H1 (cell line): ENCODE measurements at regions not wholly inside any gene's neighbourhood (a gene's known extent, or its start where the extent isn't known, plus 50 kb on each side); places are given as distances from the start of the nearest gene placed in this dataset.

Source experiments
- CTCF ChIA-PET: fragments of 300-600 bp; sonication (Branson Sonifier 250); formaldehyde crosslinking; loops from one replicate; lab custom pipeline; 2021; ENCODE audit not compliant: partially characterized antibody; lab: Charles Lee
- POLR2A ChIA-PET: fragments of 300-600 bp; sonication (Branson Sonifier 250); formaldehyde crosslinking; loops from one replicate; lab custom pipeline; 2021; ENCODE audit warnings: inconsistent platforms; ENCODE audit not compliant: partially characterized antibody; lab: Charles Lee
- DNase-seq, 2 experiments: peaks; one replicate each; pipeline versions ENCODE4 v3.0.0 to v3.0.0-alpha.2; 2010 to 2022; ENCODE audit warnings: low spot score in 2 of 2, low read depth in 1 of 2, mixed read lengths in 1 of 2
- FAIRE-seq: peaks from 2 replicates; lab custom pipeline; 2011; peaks lifted over from hg19 to GRCh38; lab: Jason Lieb, UNC
- H2AFZ ChIP-seq: 2 replicates; pipeline ENCODE4 v1.8.1; 2012; ENCODE audit warnings: low read length, inconsistent platforms
- H2AK5ac ChIP-seq: 2 replicates; pipeline ENCODE4 v1.6.1; 2013; ENCODE audit warnings: low read depth, low read length
- H2BK120ac ChIP-seq: replicated peaks from 2 replicates; pipeline ENCODE3; 2013; ENCODE audit warnings: low read depth, low read length, inconsistent platforms
- H2BK12ac ChIP-seq: 2 replicates; pipeline ENCODE4 v1.6.1; 2013; ENCODE audit warnings: low read depth, low read length
- H2BK15ac ChIP-seq: 2 replicates; pipeline ENCODE4 v1.6.1; 2013; ENCODE audit warnings: low read length
- H2BK20ac ChIP-seq: 2 replicates; pipeline ENCODE4 v1.6.1; 2013; ENCODE audit warnings: low read length
- H2BK5ac ChIP-seq: 2 replicates; pipeline ENCODE4 v1.6.1; 2013; ENCODE audit warnings: low read depth, low read length
- H3K14ac ChIP-seq: 2 replicates; pipeline ENCODE4 v1.6.1; 2013; ENCODE audit warnings: inconsistent platforms; ENCODE audit not compliant: insufficient read length
- H3K18ac ChIP-seq: 2 replicates; pipeline ENCODE4 v1.6.1; 2013; ENCODE audit warnings: low read length; ENCODE audit errors: extremely low read depth
- H3K23ac ChIP-seq: 2 replicates; pipeline ENCODE4 v1.6.1; 2013; ENCODE audit warnings: inconsistent platforms; ENCODE audit not compliant: insufficient read length
- H3K23me2 ChIP-seq: 2 replicates; pipeline ENCODE4 v1.6.1; 2013; ENCODE audit warnings: low read depth, low read length
- H3K27ac ChIP-seq: 2 replicates; pipeline ENCODE4 v1.6.1; 2011; ENCODE audit warnings: low read depth, low read length, inconsistent platforms
- H3K27me3 ChIP-seq, 4 experiments: replicated peaks in 1 of 4; 1 replicate in 1 of 4; 2 replicates in 3 of 4; pipeline versions ENCODE4 v1.6.1 to v1.8.1; 2011 to 2013; ENCODE audit warnings: low read length in 3 of 4, mild to moderate bottlenecking in 3 of 4, inconsistent platforms in 2 of 4, mixed read lengths in 2 of 4, moderate library complexity in 1 of 4; ENCODE audit not compliant: control insufficient read depth in 3 of 4, insufficient read depth in 3 of 4; ENCODE audit errors: extremely low read depth in 1 of 4
- H3K36me3 ChIP-seq, 4 experiments: 2 replicates each; pipeline versions ENCODE4 v1.6.1 to v1.8.1; 2011 to 2013; ENCODE audit warnings: mild to moderate bottlenecking in 4 of 4, low read length in 3 of 4, moderate library complexity in 2 of 4, control low read depth in 1 of 4, inconsistent platforms in 1 of 4; ENCODE audit not compliant: insufficient read depth in 4 of 4, control insufficient read depth in 2 of 4
- H3K4ac ChIP-seq: replicated peaks from 2 replicates; pipeline ENCODE3; 2013; ENCODE audit warnings: low read length, low read depth, mixed read lengths, inconsistent platforms; ENCODE audit not compliant: insufficient read length
- H3K4me1 ChIP-seq, 4 experiments: replicated peaks in 1 of 4; 1 replicate in 1 of 4; 2 replicates in 3 of 4; pipeline versions ENCODE4 v1.6.1 to v1.8.1; 2011 to 2013; ENCODE audit warnings: low read length in 3 of 4, inconsistent platforms in 2 of 4, mixed read lengths in 1 of 4; ENCODE audit not compliant: insufficient read depth in 4 of 4, control insufficient read depth in 3 of 4
- H3K4me2 ChIP-seq, 2 experiments: 2 replicates each; pipeline versions ENCODE4 v1.6.1 to v1.8.1; 2011 to 2013; ENCODE audit warnings: low read depth in 2 of 2, low read length in 2 of 2, control low read depth in 1 of 2, inconsistent platforms in 1 of 2, mild to moderate bottlenecking in 1 of 2; ENCODE audit not compliant: insufficient read depth in 1 of 2
- H3K4me3 ChIP-seq, 4 experiments: fragments of 200-600, 300-600 bp in 1 of 4; sonication (generic), shearing (Covaris generic), sonication (Bioruptor Twin) in 1 of 4; 2 replicates each; pipeline versions ENCODE4 v1.5.1 to v1.8.1; 2011 to 2016; ENCODE audit warnings: low read length in 4 of 4, low read depth in 3 of 4, control low read depth in 2 of 4, inconsistent platforms in 2 of 4, mild to moderate bottlenecking in 2 of 4, mixed read lengths in 1 of 4, moderate library complexity in 1 of 4; ENCODE audit not compliant: insufficient read depth in 2 of 4; ENCODE audit errors: extremely low read depth in 1 of 4
- H3K56ac ChIP-seq: replicated peaks from 2 replicates; pipeline ENCODE3; 2013; ENCODE audit warnings: low read depth, mild to moderate bottlenecking, mixed read lengths, low read length, inconsistent platforms; ENCODE audit not compliant: insufficient read length
- H3K79me1 ChIP-seq: 2 replicates; pipeline ENCODE4 v1.6.1; 2013; ENCODE audit warnings: low read depth, low read length, control low read depth
- H3K79me2 ChIP-seq, 2 experiments: 2 replicates each; pipeline versions ENCODE4 v1.6.1 to v1.8.1; 2012 to 2013; ENCODE audit warnings: low read length in 2 of 2, mild to moderate bottlenecking in 2 of 2, inconsistent platforms in 1 of 2; ENCODE audit not compliant: insufficient read depth in 2 of 2, control insufficient read depth in 1 of 2
- H3K9ac ChIP-seq, 4 experiments: replicated peaks in 1 of 4; 1 replicate in 1 of 4; 2 replicates in 3 of 4; pipeline versions ENCODE4 v1.6.1 to v1.8.1; 2011 to 2013; ENCODE audit warnings: low read depth in 3 of 4, low read length in 3 of 4, control low read depth in 2 of 4, mild to moderate bottlenecking in 2 of 4, moderate library complexity in 2 of 4, inconsistent platforms in 1 of 4; ENCODE audit errors: extremely low read depth in 1 of 4
- H3K9me3 ChIP-seq, 2 experiments: 2 replicates each; pipeline versions ENCODE4 v1.6.1 to v1.8.1; 2012 to 2013; ENCODE audit warnings: mild to moderate bottlenecking in 2 of 2, moderate library complexity in 2 of 2, control low read depth in 1 of 2, inconsistent platforms in 1 of 2, low read depth in 1 of 2, low read length in 1 of 2, mixed read lengths in 1 of 2; ENCODE audit not compliant: insufficient read depth in 2 of 2
- H4K20me1 ChIP-seq, 2 experiments: replicated peaks in 1 of 2; 2 replicates each; pipeline versions ENCODE3 to v1.8.1; 2011 to 2013; ENCODE audit warnings: inconsistent platforms in 2 of 2, low read length in 2 of 2, mild to moderate bottlenecking in 1 of 2; ENCODE audit not compliant: insufficient read depth in 2 of 2, control insufficient read depth in 1 of 2
- H4K5ac ChIP-seq: 2 replicates; pipeline ENCODE4 v1.6.1; 2013; ENCODE audit warnings: low read length, low read depth, mixed read lengths, inconsistent platforms; ENCODE audit not compliant: insufficient read length
- H4K8ac ChIP-seq: 2 replicates; pipeline ENCODE4 v1.8.0; 2013; ENCODE audit warnings: mild to moderate bottlenecking, moderate library complexity, low read length, inconsistent platforms; ENCODE audit not compliant: insufficient read depth; ENCODE audit errors: extremely low read depth
- H4K91ac ChIP-seq: replicated peaks from 2 replicates; pipeline ENCODE3; 2013; ENCODE audit warnings: low read length, mixed read lengths, inconsistent platforms; ENCODE audit not compliant: insufficient read length
- ATF2 ChIP-seq: IDR thresholded peaks from 2 replicates; pipeline ENCODE4 v1.6.1; 2012; ENCODE audit warnings: low read length, inconsistent platforms
- CHD2 ChIP-seq: IDR thresholded peaks from 2 replicates; pipeline ENCODE4 v1.6.1; 2012; ENCODE audit warnings: low read length, improper control_type of control experiment
- EZH2 ChIP-seq: fragments of 200-600 bp; sonication (generic); IDR thresholded peaks from 2 replicates; pipeline ENCODE4 v1.7.1; 2012; ENCODE audit warnings: low read depth, mild to moderate bottlenecking, moderate library complexity, low read length, inconsistent platforms; ENCODE audit not compliant: severe bottlenecking
- HDAC2 ChIP-seq, 2 experiments: fragments of 300-600 bp in 1 of 2; sonication (generic) in 1 of 2; IDR thresholded peaks; 2 replicates each; pipeline ENCODE4 v1.6.1; 2011 to 2012; ENCODE audit warnings: low read depth in 2 of 2, low read length in 2 of 2, mild to moderate bottlenecking in 2 of 2, moderate library complexity in 2 of 2, borderline replicate concordance in 1 of 2, inconsistent platforms in 1 of 2
- KDM5A ChIP-seq: fragments of 200-600 bp; IDR thresholded peaks from 2 replicates; pipeline ENCODE4 v1.7.1; 2012; ENCODE audit warnings: mild to moderate bottlenecking, low read length, inconsistent platforms, mixed read lengths
- SP4 ChIP-seq: IDR thresholded peaks from 2 replicates; pipeline ENCODE4 v1.6.1; 2012; ENCODE audit warnings: low read length, inconsistent platforms
- WGBS, 2 experiments: shearing (Covaris generic) in 1 of 2; methylation state at CpG; one replicate each; pipeline versions ENCODE4 v1.1.6 to v1.1.7; 2013 to 2015; ENCODE audit warnings: low lambda C conversion rate in 2 of 2, mixed read lengths in 2 of 2, inconsistent platforms in 1 of 2, low coverage in 1 of 2, missing lambda C conversion rate in 1 of 2; ENCODE audit not compliant: insufficient replicate concordance in 2 of 2, insufficient coverage in 1 of 2, insufficient read length in 1 of 2; ENCODE audit errors: extremely low coverage in 1 of 2, missing lambda C conversion rate in 1 of 2; 5-methylcytosine and 5-hydroxymethylcytosine counted together

DNA sequence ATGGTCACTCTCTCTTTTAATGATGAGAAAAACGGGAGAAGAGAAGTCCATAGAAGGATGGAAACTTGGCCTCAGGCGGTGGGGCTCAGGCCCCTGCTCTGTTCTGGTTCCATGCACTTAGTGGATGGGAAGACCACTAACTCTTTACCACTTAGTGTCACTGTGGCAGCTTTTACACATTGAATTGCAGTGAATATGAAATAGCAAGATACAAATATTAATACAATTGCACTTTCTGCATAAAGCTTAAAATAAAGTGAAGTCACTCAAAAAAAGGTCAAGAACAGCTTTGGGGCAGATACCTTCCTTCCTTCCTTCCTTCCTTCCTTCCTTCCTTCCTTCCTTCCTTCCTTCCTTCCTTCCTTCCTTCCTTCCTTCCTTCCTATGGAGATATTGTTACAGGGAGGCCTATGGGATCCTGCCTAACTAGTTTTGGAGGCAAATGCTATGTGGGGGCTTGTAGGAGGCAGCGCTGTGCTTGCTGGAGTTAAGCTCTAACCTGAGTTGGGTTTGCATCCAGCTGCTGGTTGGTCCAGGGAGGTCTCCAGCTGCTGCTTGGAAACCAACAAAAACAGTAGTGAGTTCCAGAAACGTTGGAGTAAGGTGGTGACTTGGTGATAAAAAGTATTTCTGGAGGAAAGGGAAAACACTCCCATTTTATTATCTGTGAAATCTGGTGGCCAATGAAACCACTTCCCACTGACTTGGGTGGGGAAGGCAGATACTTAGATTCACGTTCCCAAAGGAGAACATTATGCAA lies 62.3 kb upstream of the NKX2-2 start:
- H2AK5ac ChIP-seq: no peak overlapping the region
- H3K56ac ChIP-seq: no peak overlapping the region
- H3K18ac ChIP-seq: no peak overlapping the region
- no peak overlapping the region for H2AFZ ChIP-seq
- no peak overlapping the region for H2BK5ac ChIP-seq
- no peak overlapping the region for H2BK20ac ChIP-seq
- no peaks in the 10 kb centered on the region for H3K79me2 ChIP-seq
- no peak overlapping the region for H3K4ac ChIP-seq
- DNase-seq (no peak), FAIRE-seq (no peak)
- no peak overlapping the region for H4K8ac ChIP-seq
- H4K5ac ChIP-seq: no peak overlapping the region
- H3K9ac ChIP-seq: no peak overlapping the region
- no peak overlapping the region for H3K4me3 ChIP-seq
- no peaks in the 10 kb centered on the region for H4K20me1 ChIP-seq
- WGBS, 2 experiments: 89% methylated on average over 5 of the region's 5 CpGs; no CpG with 5 or more reads in 1 of the 2 experiments
- H3K23me2 ChIP-seq: no peaks in the 10 kb centered on the region
- ChIA-PET POLR2A (no interaction called here), CTCF (interaction anchor here (0.6 to 3.0 kb wide), 10 partner anchors 18 to 1588 kb away, joined by 3 to 17 read pairs (median 4); no protein-coding TSS in a partner anchor)
- H3K27ac ChIP-seq: no peak overlapping the region
- H2BK15ac ChIP-seq: no peak overlapping the region
- H2BK12ac ChIP-seq: no peak overlapping the region
- TF ChIP-seq ATF2: no peak
- no peak for TF ChIP-seq EZH2
- TF ChIP-seq HDAC2 (IDR thresholded peaks at IDR 0.05; ENCODE audit: borderline replicate concordance in 1 of 2, low read depth in 2 of 2, low read length in 2 of 2): no peak
- TF ChIP-seq SP4: no peak
- no peak for TF ChIP-seq KDM5A
- TF ChIP-seq CHD2: no peak
- no peaks in the 10 kb centered on the region for H3K79me1 ChIP-seq
- peaks cover 0 to 2% (median under 1%) of the 10 kb centered on the region in 4 experiments; a peak in 1 of 7 replicates for H3K27me3 ChIP-seq
- no peak overlapping the region for H3K23ac ChIP-seq
- peaks cover 0 to 8% (median 3%) of the 10 kb centered on the region in 4 experiments; a peak in 4 of 7 replicates for H3K4me1 ChIP-seq
- H3K14ac ChIP-seq: no peak overlapping the region
- H3K4me2 ChIP-seq: no peak overlapping the region
- no peaks in the 10 kb centered on the region for H3K9me3 ChIP-seq
- no peak overlapping the region for H2BK120ac ChIP-seq
- H4K91ac ChIP-seq: no peak overlapping the region
- H3K36me3 ChIP-seq: no peaks in the 10 kb centered on the region
